ENCODE measurements at regions not wholly inside any gene's neighbourhood (a gene's known extent, or its start where the extent isn't known, plus 50 kb on each side); places are given as distances from the start of the nearest gene placed in this dataset.

- Histone ChIP-seq H3K4me1 (ENCODE audit: insufficient read depth, low read length) (no peaks in the 10 kb centered on the region), H3K27ac (ENCODE audit: low read depth, low read length) (no peak overlapping the region), H3K4me2 (ENCODE audit: low read length) (no peak overlapping the region), H3K9ac (ENCODE audit: low read length) (no peak overlapping the region), H3K4me3 (ENCODE audit: insufficient read depth, low read depth, low read length) (no peak overlapping the region), H3K9me3 (ENCODE audit: insufficient read depth, low read depth, low read length) (no peaks in the 10 kb centered on the region), H3K36me3 (ENCODE audit: insufficient read depth, low read length) (no peaks in the 10 kb centered on the region), H3K79me2 (ENCODE audit: insufficient read depth, low read length) (no peaks in the 10 kb centered on the region), H4K20me1 (ENCODE audit: insufficient read depth, low read length) (no peaks in the 10 kb centered on the region), H3K27me3 (ENCODE audit: insufficient read depth, low read length) (peaks cover 6% of the 10 kb centered on the region), H2AFZ (ENCODE audit: low read depth, low read length) (no peak overlapping the region)
- Mint-ChIP-seq H3K4me3 (ENCODE audit: unreplicated experiment) (no peak overlapping the region), H3K27ac (ENCODE audit: unreplicated experiment) (no peak overlapping the region), H3K27me3 (ENCODE audit: low read depth, unreplicated experiment) (peaks cover 23% of the 10 kb centered on the region), H3K4me1 (ENCODE audit: low read depth, unreplicated experiment) (peaks cover 2% of the 10 kb centered on the region), H3K36me3 (ENCODE audit: low read depth, unreplicated experiment) (peaks cover 2% of the 10 kb centered on the region), H3K9me3 (ENCODE audit: unreplicated experiment) (no peaks in the 10 kb centered on the region)
- DNase-seq (ENCODE audit: low read depth) (no peak), FAIRE-seq (no peak)
- TF ChIP-seq, protein P1, sequence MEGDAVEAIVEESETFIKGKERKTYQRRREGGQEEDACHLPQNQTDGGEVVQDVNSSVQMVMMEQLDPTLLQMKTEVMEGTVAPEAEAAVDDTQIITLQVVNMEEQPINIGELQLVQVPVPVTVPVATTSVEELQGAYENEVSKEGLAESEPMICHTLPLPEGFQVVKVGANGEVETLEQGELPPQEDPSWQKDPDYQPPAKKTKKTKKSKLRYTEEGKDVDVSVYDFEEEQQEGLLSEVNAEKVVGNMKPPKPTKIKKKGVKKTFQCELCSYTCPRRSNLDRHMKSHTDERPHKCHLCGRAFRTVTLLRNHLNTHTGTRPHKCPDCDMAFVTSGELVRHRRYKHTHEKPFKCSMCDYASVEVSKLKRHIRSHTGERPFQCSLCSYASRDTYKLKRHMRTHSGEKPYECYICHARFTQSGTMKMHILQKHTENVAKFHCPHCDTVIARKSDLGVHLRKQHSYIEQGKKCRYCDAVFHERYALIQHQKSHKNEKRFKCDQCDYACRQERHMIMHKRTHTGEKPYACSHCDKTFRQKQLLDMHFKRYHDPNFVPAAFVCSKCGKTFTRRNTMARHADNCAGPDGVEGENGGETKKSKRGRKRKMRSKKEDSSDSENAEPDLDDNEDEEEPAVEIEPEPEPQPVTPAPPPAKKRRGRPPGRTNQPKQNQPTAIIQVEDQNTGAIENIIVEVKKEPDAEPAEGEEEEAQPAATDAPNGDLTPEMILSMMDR (IDR thresholded peaks at IDR 0.05; ENCODE audit: insufficient read depth, low read depth, low read length) = no peak
- no peak for TF ChIP-seq EZH2 (IDR thresholded peaks at IDR 0.05; ENCODE audit: insufficient read depth, low read length)
These were observed 122.8 kb upstream of the MAFB start for GRCh38 chr20:40811660-40812414.

DNA sequence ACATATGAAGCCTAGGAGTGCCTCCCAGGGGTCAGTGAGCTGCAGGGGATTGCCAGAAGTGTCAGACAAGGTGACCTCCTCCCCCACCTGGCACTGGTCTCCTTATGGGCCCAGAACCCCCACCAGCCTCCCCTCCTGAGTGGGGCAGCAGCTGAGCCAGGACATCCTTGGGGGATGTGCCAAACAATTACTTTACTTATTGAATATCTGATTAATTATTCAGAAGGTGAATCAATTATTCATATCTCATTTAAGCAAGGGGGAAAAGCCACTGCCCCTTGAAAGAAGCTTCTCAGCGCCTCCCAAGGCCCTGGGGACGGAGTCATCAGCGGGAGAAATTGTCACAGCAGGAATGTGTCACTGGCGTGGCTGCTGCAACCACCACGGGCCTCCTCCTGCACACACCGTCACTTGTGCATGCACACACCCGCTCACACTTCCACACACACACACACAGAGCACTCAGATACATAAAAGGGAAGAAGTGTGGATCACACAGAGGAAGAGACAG is 123.4 kb upstream of the MAFB start:
- FAIRE-seq (no peak), DNase-seq (ENCODE audit: low read depth) (no peak)
- Histone ChIP-seq H3K36me3 (ENCODE audit: insufficient read depth, low read length) (no peaks in the 10 kb centered on the region), H2AFZ (ENCODE audit: low read depth, low read length) (no peak overlapping the region), H3K4me2 (ENCODE audit: low read length) (no peak overlapping the region), H3K4me1 (ENCODE audit: insufficient read depth, low read length) (no peaks in the 10 kb centered on the region), H3K9me3 (ENCODE audit: insufficient read depth, low read depth, low read length) (no peaks in the 10 kb centered on the region), H4K20me1 (ENCODE audit: insufficient read depth, low read length) (no peaks in the 10 kb centered on the region), H3K9ac (ENCODE audit: low read length) (no peak overlapping the region), H3K27ac (ENCODE audit: low read depth, low read length) (no peak overlapping the region), H3K4me3 (ENCODE audit: insufficient read depth, low read depth, low read length) (no peak overlapping the region), H3K27me3 (ENCODE audit: insufficient read depth, low read length) (peaks cover 5% of the 10 kb centered on the region), H3K79me2 (ENCODE audit: insufficient read depth, low read length) (no peaks in the 10 kb centered on the region)
- peaks cover 24% of the 10 kb centered on the region for H3K27me3 Mint-ChIP-seq (ENCODE audit: low read depth, unreplicated experiment)
- peaks cover 2% of the 10 kb centered on the region for H3K36me3 Mint-ChIP-seq (ENCODE audit: low read depth, unreplicated experiment)
- H3K4me3 Mint-ChIP-seq (ENCODE audit: unreplicated experiment) = no peak overlapping the region
- no peaks in the 10 kb centered on the region for H3K9me3 Mint-ChIP-seq (ENCODE audit: unreplicated experiment)
- H3K4me1 Mint-ChIP-seq (ENCODE audit: low read depth, unreplicated experiment) = peaks cover 2% of the 10 kb centered on the region
- H3K27ac Mint-ChIP-seq (ENCODE audit: unreplicated experiment) = no peak overlapping the region
- TF ChIP-seq, protein P1 (IDR thresholded peaks at IDR 0.05; ENCODE audit: insufficient read depth, low read depth, low read length) = no peak
- no peak for TF ChIP-seq EZH2 (IDR thresholded peaks at IDR 0.05; ENCODE audit: insufficient read depth, low read length)

GRCh38 chr20:40813029-40813431 is 124.0 kb upstream of the MAFB start:
- no peak overlapping the region for H3K9ac ChIP-seq (ENCODE audit: low read length)
- TF ChIP-seq, protein P1 (IDR thresholded peaks at IDR 0.05; ENCODE audit: insufficient read depth, low read depth, low read length) = no peak
- TF ChIP-seq EZH2 (IDR thresholded peaks at IDR 0.05; ENCODE audit: insufficient read depth, low read length) = no peak
- Mint-ChIP-seq H3K27ac (ENCODE audit: unreplicated experiment) (no peak overlapping the region), H3K4me1 (ENCODE audit: low read depth, unreplicated experiment) (peaks cover 2% of the 10 kb centered on the region), H3K9me3 (ENCODE audit: unreplicated experiment) (no peaks in the 10 kb centered on the region), H3K36me3 (ENCODE audit: low read depth, unreplicated experiment) (peaks cover 2% of the 10 kb centered on the region), H3K27me3 (ENCODE audit: low read depth, unreplicated experiment) (peaks cover 26% of the 10 kb centered on the region), H3K4me3 (ENCODE audit: unreplicated experiment) (no peak overlapping the region)
- FAIRE-seq = no peak
- no peaks in the 10 kb centered on the region for H3K36me3 ChIP-seq (ENCODE audit: insufficient read depth, low read length)
- H3K79me2 ChIP-seq (ENCODE audit: insufficient read depth, low read length) = no peaks in the 10 kb centered on the region
- no peak overlapping the region for H2AFZ ChIP-seq (ENCODE audit: low read depth, low read length)
- peaks cover under 1% of the 10 kb centered on the region for H3K27me3 ChIP-seq (ENCODE audit: insufficient read depth, low read length)
- DNase-seq (ENCODE audit: low read depth) = no peak
- H3K27ac ChIP-seq (ENCODE audit: low read depth, low read length) = no peak overlapping the region
- H3K9me3 ChIP-seq (ENCODE audit: insufficient read depth, low read depth, low read length) = no peaks in the 10 kb centered on the region
- no peaks in the 10 kb centered on the region for H4K20me1 ChIP-seq (ENCODE audit: insufficient read depth, low read length)
- H3K4me3 ChIP-seq (ENCODE audit: insufficient read depth, low read depth, low read length) = no peak overlapping the region
- no peak overlapping the region for H3K4me2 ChIP-seq (ENCODE audit: low read length)
- no peaks in the 10 kb centered on the region for H3K4me1 ChIP-seq (ENCODE audit: insufficient read depth, low read length)
